ENCODE measurements at regions not wholly inside any gene's neighbourhood (a gene's known extent, or its start where the extent isn't known, plus 50 kb on each side); places are given as distances from the start of the nearest gene placed in this dataset.
"Not testable (repeated sequence)": the region's sequence is repeated elsewhere in the genome, so short reads cannot be mapped to it uniquely, and the experiment has no call there.

DNA sequence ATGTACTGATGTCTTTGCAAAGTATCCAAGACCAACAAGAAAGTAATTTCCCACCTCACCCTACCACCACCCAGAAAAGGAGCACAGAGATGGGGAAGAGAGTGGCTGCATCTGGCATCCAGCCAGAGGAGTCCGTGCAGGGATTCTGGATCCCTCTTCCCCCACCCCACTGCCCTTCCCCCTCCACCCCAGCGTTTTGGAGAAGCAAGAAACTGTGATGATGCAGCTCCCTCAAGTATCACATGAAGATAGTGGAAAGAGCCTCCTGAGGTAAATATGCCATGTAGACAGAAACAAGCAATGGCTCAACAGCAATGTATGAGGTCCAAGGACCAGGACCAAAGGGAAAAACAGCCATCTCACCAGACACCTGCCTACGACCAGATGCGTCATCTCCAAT, 153.8 kb downstream of the DEPDC1B start:
- DNase-seq: no peak

DNA sequence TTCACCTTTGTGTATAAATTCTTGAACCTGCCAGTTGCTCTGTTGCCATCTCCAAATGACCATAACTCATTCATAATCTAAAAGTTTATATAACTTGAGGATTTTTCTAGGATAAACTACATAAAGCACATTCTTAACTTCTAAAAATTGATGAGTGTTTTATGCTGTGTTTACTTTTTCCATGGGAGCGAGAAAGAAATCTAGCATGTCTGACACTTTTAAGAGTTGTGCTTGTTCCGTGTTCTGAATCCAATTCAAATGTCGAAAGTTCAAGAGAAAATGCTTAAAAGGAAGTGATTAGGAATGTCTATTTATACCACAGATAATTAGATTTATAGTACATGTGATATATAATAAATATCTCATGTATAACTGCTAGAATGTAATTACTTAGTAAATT, 154.4 kb downstream of the DEPDC1B start:
- no peak for DNase-seq

DNA sequence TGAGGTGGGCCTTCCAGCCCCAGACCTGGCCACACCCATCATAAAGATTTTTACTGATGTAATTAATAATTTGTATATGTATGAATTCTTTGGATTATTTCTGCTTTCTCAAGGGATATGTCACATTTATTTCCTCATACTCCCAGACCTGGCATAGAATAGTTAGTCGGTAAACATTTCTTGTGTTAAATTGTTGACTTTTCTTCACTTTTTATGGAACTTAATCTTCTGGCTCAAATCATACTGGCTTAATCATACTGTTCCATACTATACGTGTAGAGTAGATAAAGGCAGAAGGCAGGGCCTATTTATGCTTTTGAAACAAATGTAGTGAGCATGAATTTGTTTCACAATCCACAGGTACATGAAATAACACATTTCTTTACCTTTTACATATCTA, 155.8 kb downstream of the DEPDC1B start:
- no peak for DNase-seq

DNA sequence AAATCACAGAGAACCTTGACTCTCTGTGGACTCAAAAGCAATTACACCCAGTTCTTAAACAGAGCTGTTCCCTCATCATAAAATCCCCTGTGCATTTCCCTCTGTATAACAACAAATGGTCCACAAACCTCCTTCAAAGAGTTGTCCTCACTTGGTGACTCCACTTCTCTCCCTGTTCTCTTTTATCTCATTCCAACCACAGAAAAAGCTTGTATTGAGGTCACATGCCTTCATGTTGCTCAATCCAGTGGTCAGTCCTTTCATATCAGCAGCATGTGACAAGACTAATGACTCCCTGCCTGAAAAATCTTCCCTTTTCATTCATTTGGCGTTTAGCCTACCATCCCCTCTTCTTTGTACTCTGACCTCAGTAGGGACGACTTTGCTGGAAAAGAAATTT, 158.0 kb downstream of the DEPDC1B start:
- DNase-seq: no peak

DNA sequence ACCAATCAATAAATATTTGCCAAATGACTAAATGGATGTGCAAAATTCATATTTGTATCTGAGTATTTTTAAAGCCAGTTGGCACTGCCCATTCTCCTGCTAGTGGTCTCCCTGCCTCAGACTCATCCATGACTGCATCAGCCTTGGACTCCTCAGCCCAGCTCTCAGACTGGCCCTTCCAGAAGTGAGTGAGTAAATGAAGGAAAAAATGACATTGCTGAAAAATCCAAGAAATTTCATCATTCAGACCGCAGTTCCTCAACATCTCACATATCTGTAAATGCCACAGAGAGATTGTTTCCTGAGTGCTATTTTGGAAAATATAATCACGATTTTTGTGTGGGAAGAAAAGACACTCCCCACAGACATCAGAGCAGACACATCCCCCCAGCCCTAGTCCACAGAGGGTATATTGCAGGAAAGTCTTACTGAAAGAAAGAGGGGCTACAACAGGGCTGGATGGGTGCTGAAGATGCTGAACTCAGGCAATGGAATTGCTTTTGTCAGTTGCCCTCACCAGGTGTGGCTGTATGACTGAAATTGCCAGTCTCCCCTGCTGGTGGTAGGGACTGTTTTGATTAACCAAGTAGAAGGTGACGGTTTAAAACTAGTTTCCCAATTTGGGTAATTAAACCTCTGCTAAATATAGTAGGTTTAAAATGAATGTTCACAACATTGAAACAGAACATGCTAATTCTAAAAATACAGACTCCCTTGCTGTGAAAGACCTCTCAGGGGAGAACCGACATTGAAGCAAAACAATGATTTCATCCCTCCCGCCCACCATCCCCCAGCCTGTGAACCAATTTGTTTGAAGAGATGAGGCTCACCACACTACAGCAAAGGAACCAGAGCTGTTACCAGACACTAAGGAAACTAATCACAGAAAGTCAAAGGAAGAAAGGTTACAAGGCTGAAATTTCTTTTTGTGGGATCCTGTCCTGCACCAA, 158.8 kb downstream of the DEPDC1B start:
- no peak for DNase-seq

DNA sequence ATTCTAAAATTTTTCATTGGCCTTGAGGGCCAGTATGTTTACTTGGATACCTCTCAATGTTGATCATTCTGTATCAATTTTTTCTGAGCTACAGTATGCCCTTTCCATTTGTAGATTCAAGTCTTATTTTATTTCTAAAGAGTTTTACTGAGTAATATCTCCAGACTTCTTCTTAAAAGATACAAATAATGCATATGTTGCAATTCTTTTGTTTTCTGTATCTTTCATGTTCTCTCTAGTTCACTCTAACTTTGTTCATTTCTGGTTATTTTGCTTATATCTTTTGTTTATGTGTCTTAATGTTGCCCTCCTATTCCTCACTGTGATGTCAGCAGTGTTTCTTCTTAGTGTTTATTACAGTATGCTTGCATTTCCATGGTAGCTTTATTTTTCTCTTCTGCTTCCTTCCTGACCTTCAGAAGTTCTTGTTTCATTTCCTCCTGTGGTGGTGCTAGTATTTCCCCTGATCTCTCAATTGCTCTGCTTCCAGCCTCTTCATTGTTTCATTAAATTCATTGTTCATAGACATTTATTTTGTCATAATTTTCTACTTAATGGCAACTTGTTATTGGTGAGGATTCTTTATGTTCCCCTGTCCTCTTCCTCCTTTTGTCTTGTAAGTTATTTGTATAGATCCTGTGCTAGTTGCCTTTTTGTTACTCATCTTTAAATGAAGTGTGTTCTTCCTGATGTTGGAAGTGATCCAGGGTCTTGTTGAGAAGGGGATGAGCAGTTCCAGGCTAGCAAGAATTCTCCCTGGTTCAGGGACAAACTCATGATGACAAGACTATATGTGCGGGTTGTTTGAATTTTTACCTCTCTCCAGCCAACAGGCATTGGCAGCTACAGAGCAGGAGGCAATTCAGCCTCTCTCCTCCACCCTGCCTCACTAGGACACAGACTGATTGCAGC, 160.8 kb downstream of the DEPDC1B start:
- DNase-seq: no peak

DNA sequence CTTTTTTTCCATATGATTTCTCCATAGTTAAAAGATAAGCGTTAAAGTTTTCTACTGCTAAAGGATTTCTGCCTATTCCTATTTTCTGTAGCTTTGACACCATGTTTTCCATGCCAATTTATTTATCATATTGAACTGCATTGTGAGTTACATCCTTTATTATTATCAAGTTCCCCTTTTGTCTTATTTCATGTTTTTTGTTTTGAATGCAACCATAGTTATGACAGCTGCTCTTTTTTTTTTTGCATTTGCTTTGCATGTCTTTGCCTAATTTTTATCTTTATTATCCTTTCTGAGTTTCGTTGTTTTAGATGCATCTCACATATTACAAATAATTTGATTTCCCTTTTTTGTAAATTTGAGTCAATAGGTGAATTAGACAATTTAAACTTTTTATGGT, 161.5 kb downstream of the DEPDC1B start:
- no peak for DNase-seq

DNA sequence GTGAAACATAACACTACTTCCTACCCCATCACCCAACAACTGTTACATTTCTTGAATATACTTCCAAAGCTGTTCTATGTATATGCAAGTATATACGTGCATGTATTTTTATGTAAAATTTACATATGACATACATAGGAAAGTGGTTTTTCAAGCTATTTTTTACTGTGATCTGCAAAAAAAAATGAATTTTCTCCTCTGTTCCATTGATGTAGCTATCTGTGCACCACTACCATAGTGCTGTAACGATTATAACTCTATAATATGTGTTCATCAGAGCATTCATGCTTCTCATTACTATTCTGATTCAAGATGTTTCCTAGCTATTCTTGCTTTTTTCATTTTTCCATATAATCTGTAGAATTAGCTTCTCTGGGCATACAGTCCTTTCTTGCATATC, 164.0 kb downstream of the DEPDC1B start:
- DNase-seq: no peak

DNA sequence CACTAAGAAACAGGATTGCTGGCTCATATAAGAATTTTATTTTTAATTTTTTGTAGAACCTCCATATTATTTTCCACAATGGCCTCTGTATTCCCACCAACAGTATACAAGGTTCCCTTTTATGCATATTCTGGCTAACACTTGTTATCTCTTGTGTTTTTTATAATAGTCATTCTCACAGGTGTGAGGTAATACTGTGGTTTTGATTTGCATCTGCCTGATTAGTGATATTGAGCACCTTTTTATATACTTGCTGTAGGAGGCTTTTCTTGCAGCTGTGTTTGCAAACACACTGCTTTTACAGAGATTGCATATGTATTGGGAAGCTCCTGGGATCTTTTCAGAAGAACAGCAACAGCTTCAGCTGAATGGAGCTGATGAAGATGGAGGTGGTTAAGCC, 164.8 kb downstream of the DEPDC1B start:
- no peak for DNase-seq

DNA sequence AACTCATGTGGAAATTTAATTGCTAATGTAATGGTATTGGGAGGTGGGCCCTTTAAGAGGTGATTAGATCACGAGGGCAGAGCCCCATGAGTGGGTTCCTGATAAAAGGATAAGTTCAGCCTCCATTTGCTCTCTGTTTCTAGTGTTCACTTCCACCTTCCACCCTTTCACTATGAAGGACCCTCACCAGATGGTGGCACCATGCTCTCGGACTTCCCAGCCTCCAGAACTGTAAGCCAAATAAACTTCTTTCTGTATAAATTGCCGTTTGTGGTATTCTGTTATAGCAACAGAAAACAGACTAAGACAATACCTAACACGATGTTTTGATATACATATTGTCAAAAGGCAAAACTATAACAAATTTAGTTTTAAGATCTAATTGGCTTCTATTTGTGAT, 166.2 kb downstream of the DEPDC1B start:
- no peak for DNase-seq

DNA sequence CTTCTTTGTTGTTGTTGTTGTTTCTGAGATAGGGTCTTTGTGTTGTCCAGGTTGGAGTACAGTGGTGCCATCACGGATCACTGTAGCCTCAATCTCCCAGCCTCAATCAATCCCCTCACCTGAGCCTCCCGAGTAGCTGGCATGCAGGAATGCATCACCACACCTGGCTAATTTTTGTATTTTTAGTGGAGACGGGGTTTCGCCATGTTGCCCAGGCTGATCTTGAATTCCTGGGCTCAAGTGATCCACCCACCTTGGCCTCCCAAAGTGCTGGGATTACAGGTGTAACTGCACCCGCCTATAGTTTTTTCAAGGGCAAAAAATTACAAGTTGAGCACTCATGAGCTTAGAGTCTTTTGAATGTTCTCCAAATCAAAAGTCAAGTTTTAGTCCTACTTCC, 167.2 kb downstream of the DEPDC1B start:
- DNase-seq: not testable (repeated sequence)

DNA sequence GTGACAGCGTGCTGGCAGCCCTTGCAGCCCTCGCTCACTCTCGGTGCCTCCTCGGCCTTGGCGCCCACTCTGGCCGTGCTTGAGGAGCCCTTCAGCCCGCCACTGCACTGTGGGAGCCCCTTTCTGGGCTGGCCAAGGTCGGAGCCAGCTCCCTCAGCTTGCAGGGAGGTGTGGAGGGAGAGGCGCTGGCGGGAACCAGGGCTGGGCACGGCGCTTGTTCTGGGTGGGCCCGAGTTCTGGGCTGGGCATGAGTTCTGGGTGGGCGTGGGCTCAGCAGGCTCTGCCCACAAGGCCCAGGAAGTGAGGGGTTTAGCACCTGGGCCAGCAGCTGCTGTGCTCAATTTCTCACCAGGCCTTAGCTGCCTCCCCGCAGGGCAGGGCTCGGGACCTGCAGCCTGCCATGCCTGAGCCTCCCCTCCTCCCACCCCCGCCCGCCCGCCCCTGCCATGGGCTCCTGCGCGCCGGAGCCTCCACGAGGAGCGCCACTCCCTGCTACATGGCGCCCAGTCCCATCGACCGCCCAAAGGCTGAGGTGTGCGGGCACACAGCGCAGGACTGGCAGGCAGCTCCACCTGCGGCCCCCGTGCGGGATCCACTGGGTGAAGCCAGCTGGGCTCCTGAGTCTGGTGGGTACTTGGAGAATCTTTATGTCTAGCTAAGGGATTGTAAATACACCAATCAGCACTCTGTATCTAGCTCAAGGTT, 169.7 kb downstream of the DEPDC1B start:
- not testable (repeated sequence) for DNase-seq

DNA sequence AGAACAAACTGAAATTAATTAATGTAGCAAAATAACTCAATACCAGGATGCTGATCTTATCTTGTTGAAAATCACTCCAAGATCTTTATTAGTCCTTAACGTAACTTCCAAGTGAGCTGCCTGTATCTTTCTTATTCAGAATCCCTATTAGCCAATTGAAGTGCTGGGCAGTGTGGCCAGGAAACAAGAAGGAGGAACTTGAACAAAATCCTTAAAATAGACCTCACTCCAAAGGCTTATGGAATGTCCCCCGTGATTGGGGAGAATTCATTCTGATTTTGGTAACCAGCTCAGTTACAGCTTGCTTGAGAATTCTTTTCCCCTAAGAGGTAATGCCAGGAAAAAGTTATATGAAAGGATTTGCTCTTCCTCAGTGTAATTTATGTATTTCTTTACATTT, 171.0 kb downstream of the DEPDC1B start:
- no peak for DNase-seq

DNA sequence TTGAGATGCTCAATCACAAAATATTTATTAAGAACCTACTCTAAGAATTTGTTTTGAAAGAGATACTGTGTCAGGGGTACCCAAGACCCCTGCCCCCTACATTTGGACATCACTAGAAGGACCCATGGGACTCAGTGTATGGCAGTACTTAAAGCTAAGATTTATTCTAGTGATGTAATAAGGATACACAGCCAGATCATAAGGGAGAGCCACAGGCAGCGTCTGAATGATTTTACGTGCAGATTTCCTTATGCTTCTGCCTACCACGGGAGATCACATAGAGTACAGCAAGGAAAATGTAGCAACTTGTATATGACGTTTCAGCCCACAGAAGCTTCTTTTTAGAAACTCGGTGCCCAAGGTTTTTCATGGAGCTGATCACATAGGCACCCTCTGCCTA, 172.9 kb downstream of the DEPDC1B start:
- DNase-seq: no peak

DNA sequence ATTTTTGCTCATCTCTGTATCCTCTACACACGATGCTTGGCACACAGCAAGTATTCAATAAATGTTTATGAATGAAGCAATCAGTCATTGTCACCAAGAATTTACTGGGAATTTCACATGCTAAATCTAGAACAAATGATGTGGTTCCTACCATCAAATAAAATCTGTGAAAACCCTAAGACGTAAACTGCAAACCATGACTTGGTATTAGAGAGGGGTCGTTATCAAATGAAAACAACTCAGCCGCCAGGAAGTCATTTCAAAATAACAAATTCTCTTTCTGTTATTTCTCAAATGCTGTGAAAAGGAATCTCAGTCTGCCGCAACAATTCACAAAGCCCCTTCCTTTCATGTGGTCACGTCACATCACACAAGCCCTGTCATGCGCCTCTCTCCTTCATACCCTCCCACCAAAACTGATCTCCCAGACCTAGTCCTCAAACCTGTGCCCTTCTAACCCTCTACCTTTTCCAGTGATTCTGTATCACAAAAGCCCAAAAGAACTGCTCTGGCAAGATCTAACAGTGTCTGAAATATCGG, 173.6 kb downstream of the DEPDC1B start:
- no peak for DNase-seq

DNA sequence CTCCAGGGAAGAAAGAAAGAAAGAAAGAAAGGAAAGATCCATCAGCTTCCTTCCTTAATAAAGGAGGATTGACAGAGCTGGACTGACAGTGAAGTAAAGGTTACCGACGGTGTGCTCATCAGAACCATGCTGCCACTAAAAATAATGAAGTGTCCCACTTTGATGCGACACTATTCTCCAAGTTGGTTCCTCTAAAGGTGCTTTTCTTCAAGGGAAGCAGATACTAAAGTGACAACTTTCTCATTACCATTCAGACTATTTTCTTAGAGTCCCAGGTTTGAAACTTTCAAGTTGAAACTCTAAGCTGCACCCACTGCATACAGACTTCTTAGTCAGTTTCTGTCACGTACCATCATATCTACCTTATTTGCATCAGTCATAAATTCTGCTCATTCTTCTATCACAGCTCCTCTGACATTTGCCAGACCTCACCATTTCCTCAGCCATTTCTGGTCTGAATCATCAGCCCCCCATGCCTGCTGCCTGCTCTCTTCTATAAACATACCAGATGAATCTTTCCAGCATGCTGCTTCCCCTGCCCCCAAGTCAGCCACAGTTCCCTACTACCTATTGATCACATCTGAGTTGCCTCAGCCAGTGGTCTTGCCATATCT, 177.6 kb downstream of the DEPDC1B start:
- no peak for DNase-seq

DNA sequence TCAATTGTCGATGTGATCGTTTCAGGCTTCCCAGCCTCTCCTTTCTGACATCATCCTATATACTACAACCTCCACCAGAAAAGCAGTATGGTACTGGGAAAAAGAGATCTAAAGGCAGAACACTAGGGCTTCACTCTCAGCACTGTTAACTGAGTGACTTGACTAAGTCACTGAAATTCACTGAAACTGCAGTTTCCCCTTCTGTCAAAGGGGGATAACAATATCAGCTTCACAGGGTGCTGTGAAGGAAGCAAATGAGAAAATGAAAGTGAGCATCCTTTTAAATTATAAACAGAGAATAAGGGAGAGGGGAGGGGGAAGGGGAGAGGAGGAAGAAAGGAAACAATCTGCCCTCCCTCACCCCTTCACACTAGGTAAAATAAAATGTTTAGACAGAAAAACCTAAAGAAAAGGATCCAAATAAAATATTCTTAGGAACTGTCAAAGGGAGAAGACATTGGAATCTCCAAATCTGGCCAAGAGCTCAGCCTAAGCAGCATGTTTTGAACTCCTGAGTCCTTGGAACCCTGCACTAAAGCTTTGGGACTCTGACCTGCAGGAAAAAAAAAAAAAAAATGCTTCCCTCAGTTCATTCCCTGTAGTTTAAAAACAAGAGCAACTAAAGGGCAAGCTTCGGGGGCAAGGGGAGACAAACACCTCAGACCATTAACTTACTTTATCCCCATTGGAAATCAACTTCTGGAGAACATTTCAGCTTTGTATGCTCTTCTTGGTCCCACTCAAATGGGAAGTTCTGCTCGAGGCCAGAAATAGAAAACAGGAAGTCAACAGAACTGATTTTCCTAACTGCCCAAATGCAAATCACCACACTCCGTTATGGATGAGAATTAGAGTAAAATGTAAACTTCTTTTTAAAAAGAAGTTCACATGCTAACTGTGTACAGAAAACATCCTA, 178.3 kb downstream of the DEPDC1B start:
- no peak for DNase-seq

DNA sequence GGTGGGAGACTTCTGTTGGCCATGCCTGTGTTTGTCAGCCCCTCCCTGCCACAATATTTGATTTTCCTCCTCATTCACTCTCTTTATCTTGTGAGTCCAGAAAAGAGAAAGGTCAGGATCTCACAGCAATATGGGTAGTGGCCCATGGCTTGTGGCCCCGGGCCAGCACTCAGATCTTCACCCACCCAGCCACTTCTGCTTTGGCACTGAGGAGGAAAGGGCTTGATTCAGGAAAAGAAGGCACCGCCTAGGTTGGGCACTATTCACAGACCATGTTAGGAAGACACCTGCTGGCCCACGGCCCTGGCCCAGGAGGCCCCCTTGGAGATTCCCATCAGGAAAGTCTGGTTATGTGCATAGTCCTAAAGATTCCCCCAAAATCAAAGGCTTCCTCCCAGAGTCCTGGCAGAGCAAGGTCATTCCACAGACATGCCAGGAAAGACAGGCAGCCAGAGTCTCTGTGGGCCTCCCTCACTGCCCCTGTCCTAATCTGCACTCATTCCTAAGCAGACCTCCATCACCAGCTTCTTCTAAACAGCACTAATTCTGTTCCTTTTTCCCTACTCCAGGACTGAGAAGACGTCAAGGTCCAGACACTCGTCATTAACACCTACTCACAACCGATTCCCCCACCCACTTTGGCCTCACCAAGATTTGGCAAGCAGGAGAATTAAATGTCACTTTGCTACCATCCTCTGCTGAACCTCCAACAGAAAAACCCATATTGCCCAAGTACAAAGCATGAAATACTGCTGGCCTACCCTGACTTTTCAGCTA, 179.3 kb downstream of the DEPDC1B start:
- DNase-seq: no peak

DNA sequence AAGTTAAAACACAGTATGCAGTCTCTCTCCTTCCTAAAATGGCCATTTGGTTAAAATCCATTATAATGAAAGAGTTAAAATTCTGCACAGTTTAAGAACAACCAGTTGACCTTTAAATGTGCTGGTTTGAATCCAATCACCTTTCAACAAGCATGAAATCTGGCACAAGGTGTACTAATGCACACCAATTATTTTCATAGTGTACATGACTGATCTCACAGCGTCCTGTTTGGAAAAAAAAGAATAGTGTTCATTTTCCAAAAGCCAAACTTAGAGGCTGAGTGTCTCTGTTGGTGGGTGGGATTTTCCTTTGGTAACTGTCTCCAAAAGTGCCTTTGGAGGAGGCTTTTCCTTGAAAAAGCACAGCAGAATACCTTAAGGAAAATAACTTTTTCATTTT, 180.6 kb downstream of the DEPDC1B start:
- no peak for DNase-seq

DNA sequence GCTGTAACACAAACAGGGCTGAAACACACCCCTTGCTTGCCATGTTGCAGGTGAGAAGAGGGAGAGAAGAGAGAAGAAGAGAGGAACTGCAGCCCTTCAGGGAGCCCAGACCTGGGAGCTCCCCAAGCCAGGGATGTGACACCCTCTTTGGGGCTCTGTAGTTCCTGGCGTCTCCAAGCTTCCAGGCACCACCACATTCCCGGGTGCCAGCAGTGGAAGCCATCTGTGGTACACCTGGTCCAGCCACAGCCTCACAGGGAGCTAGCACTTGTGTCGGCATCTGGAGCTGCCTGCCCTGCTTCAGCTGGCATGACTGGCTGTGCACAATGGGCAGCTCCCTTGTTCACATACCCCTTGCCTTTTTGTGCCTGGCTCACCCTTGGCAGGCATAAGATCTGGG, 182.1 kb downstream of the DEPDC1B start:
- no peak for DNase-seq
